ENCODE measurements at regions not wholly inside any gene's neighbourhood (a gene's known extent, or its start where the extent isn't known, plus 50 kb on each side); places are given as distances from the start of the nearest gene placed in this dataset.

GRCh38 chr11:112589155-112589554, 328.5 kb upstream of the PLET1 start:
- WGBS (ENCODE audit: extremely low coverage, insufficient coverage, low lambda C conversion rate) = no CpG with 5 or more reads among the region's 3 CpGs

GRCh38 chr11:112590764-112591163, 330.1 kb upstream of the PLET1 start:
- Histone ChIP-seq H3K56ac (ENCODE audit: low read length) (no peak overlapping the region), H3K23ac (ENCODE audit: low read length) (no peak overlapping the region), H3K4me1 (ENCODE audit: control insufficient read depth, low read depth, low read length) (no peaks in the 10 kb centered on the region), H2AK5ac (ENCODE audit: low read length) (no peak overlapping the region), H3K27ac (ENCODE audit: low read depth, low read length) (no peak overlapping the region), H2BK120ac (ENCODE audit: low read depth, low read length) (no peak overlapping the region), H3K4me2 (ENCODE audit: low read length) (no peak overlapping the region), H4K8ac (ENCODE audit: low read depth, low read length) (no peak overlapping the region), H3K4ac (ENCODE audit: low read depth, low read length) (no peak overlapping the region), H3K27me3 (ENCODE audit: insufficient read depth, low read length, poor library complexity) (no peaks in the 10 kb centered on the region), H3K36me3 (ENCODE audit: control insufficient read depth, insufficient read depth, low read length) (no peaks in the 10 kb centered on the region), H3K79me1 (ENCODE audit: low read length) (no peaks in the 10 kb centered on the region), H3K4me3 (ENCODE audit: low read length) (no peak overlapping the region), H2BK15ac (replicated peaks; ENCODE audit: low read depth) (no peak overlapping the region), H2BK5ac (ENCODE audit: low read length) (no peak overlapping the region), H4K5ac (ENCODE audit: low read length) (no peak overlapping the region), H3K18ac (ENCODE audit: low read length) (no peak overlapping the region), H3K79me2 (ENCODE audit: control insufficient read depth, insufficient read depth, low read length) (no peaks in the 10 kb centered on the region), H3K9ac (ENCODE audit: low read length) (no peak overlapping the region)
- WGBS (ENCODE audit: extremely low coverage, insufficient coverage, low lambda C conversion rate) = no CpG with 5 or more reads among the region's 2 CpGs
- DNase-seq = no peak

More at GRCh38 chr11:112589155-112589554, 328.5 kb upstream of the PLET1 start:
- H3K79me1 ChIP-seq (ENCODE audit: low read length) = no peaks in the 10 kb centered on the region
- H3K27ac ChIP-seq (ENCODE audit: low read depth, low read length) = no peak overlapping the region
- H3K18ac ChIP-seq (ENCODE audit: low read length) = no peak overlapping the region
- no peak overlapping the region for H4K8ac ChIP-seq (ENCODE audit: low read depth, low read length)
- no peak for DNase-seq
- H4K5ac ChIP-seq (ENCODE audit: low read length) = no peak overlapping the region
- no peak overlapping the region for H2BK15ac ChIP-seq (replicated peaks; ENCODE audit: low read depth)
- no peak overlapping the region for H3K9ac ChIP-seq (ENCODE audit: low read length)
- H3K27me3 ChIP-seq (ENCODE audit: insufficient read depth, low read length, poor library complexity) = no peaks in the 10 kb centered on the region
- H2BK120ac ChIP-seq (ENCODE audit: low read depth, low read length) = no peak overlapping the region
- no peaks in the 10 kb centered on the region for H3K4me1 ChIP-seq (ENCODE audit: control insufficient read depth, low read depth, low read length)
- H3K4me3 ChIP-seq (ENCODE audit: low read length) = no peak overlapping the region
- no peak overlapping the region for H2BK5ac ChIP-seq (ENCODE audit: low read length)
- no peak overlapping the region for H2AK5ac ChIP-seq (ENCODE audit: low read length)
- no peak overlapping the region for H3K56ac ChIP-seq (ENCODE audit: low read length)
- no peak overlapping the region for H3K23ac ChIP-seq (ENCODE audit: low read length)
- H3K4ac ChIP-seq (ENCODE audit: low read depth, low read length) = no peak overlapping the region
- H3K36me3 ChIP-seq (ENCODE audit: control insufficient read depth, insufficient read depth, low read length) = no peaks in the 10 kb centered on the region
- no peaks in the 10 kb centered on the region for H3K79me2 ChIP-seq (ENCODE audit: control insufficient read depth, insufficient read depth, low read length)
- no peak overlapping the region for H3K4me2 ChIP-seq (ENCODE audit: low read length)

GRCh38 chr11:112593440-112593839, 332.8 kb upstream of the PLET1 start:
- WGBS (ENCODE audit: extremely low coverage, insufficient coverage, low lambda C conversion rate) = no CpG with 5 or more reads among the region's 2 CpGs
- no peaks in the 10 kb centered on the region for H3K79me2 ChIP-seq (ENCODE audit: control insufficient read depth, insufficient read depth, low read length)

GRCh38 chr11:112596324-112596723, 335.7 kb upstream of the PLET1 start:
- H3K18ac ChIP-seq (ENCODE audit: low read length) = no peak overlapping the region
- H3K4ac ChIP-seq (ENCODE audit: low read depth, low read length) = no peak overlapping the region
- no peak overlapping the region for H2AK5ac ChIP-seq (ENCODE audit: low read length)
- H3K79me1 ChIP-seq (ENCODE audit: low read length) = no peaks in the 10 kb centered on the region
- no peaks in the 10 kb centered on the region for H3K4me1 ChIP-seq (ENCODE audit: control insufficient read depth, low read depth, low read length)
- H4K5ac ChIP-seq (ENCODE audit: low read length) = no peak overlapping the region
- no peak overlapping the region for H3K4me3 ChIP-seq (ENCODE audit: low read length)
- H3K79me2 ChIP-seq (ENCODE audit: control insufficient read depth, insufficient read depth, low read length) = no peaks in the 10 kb centered on the region
- no peak overlapping the region for H3K56ac ChIP-seq (ENCODE audit: low read length)
- H3K9ac ChIP-seq (ENCODE audit: low read length) = no peak overlapping the region
- no peaks in the 10 kb centered on the region for H3K27me3 ChIP-seq (ENCODE audit: insufficient read depth, low read length, poor library complexity)
- no peak overlapping the region for H2BK5ac ChIP-seq (ENCODE audit: low read length)
- H3K36me3 ChIP-seq (ENCODE audit: control insufficient read depth, insufficient read depth, low read length) = no peaks in the 10 kb centered on the region
- H3K27ac ChIP-seq (ENCODE audit: low read depth, low read length) = no peak overlapping the region
- no peak overlapping the region for H4K8ac ChIP-seq (ENCODE audit: low read depth, low read length)
- DNase-seq = no peak
- no peak overlapping the region for H2BK120ac ChIP-seq (ENCODE audit: low read depth, low read length)
- H3K23ac ChIP-seq (ENCODE audit: low read length) = no peak overlapping the region
- no peak overlapping the region for H2BK15ac ChIP-seq (replicated peaks; ENCODE audit: low read depth)
- no peak overlapping the region for H3K4me2 ChIP-seq (ENCODE audit: low read length)

More at GRCh38 chr11:112593440-112593839, 332.8 kb upstream of the PLET1 start:
- Histone ChIP-seq H2BK15ac (replicated peaks; ENCODE audit: low read depth) (no peak overlapping the region), H4K8ac (ENCODE audit: low read depth, low read length) (no peak overlapping the region), H4K5ac (ENCODE audit: low read length) (no peak overlapping the region), H2BK5ac (ENCODE audit: low read length) (no peak overlapping the region), H3K4ac (ENCODE audit: low read depth, low read length) (no peak overlapping the region), H3K27ac (ENCODE audit: low read depth, low read length) (no peak overlapping the region), H2AK5ac (ENCODE audit: low read length) (no peak overlapping the region), H3K56ac (ENCODE audit: low read length) (no peak overlapping the region), H3K23ac (ENCODE audit: low read length) (no peak overlapping the region), H3K4me3 (ENCODE audit: low read length) (no peak overlapping the region), H2BK120ac (ENCODE audit: low read depth, low read length) (no peak overlapping the region), H3K4me2 (ENCODE audit: low read length) (no peak overlapping the region), H3K79me1 (ENCODE audit: low read length) (no peaks in the 10 kb centered on the region), H3K27me3 (ENCODE audit: insufficient read depth, low read length, poor library complexity) (no peaks in the 10 kb centered on the region), H3K36me3 (ENCODE audit: control insufficient read depth, insufficient read depth, low read length) (no peaks in the 10 kb centered on the region), H3K18ac (ENCODE audit: low read length) (no peak overlapping the region), H3K9ac (ENCODE audit: low read length) (no peak overlapping the region), H3K4me1 (ENCODE audit: control insufficient read depth, low read depth, low read length) (no peaks in the 10 kb centered on the region)
- no peak for DNase-seq

GRCh38 chr11:112597286-112597790, 336.7 kb upstream of the PLET1 start:
- Histone ChIP-seq H3K4me1 (ENCODE audit: control insufficient read depth, low read depth, low read length) (no peaks in the 10 kb centered on the region), H2AK5ac (ENCODE audit: low read length) (no peak overlapping the region), H4K5ac (ENCODE audit: low read length) (no peak overlapping the region), H3K4me3 (ENCODE audit: low read length) (no peak overlapping the region), H3K27ac (ENCODE audit: low read depth, low read length) (no peak overlapping the region), H4K8ac (ENCODE audit: low read depth, low read length) (no peak overlapping the region), H2BK5ac (ENCODE audit: low read length) (no peak overlapping the region), H3K79me1 (ENCODE audit: low read length) (no peaks in the 10 kb centered on the region), H2BK120ac (ENCODE audit: low read depth, low read length) (no peak overlapping the region), H3K23ac (ENCODE audit: low read length) (no peak overlapping the region), H3K27me3 (ENCODE audit: insufficient read depth, low read length, poor library complexity) (no peaks in the 10 kb centered on the region), H3K36me3 (ENCODE audit: control insufficient read depth, insufficient read depth, low read length) (no peaks in the 10 kb centered on the region), H3K4ac (ENCODE audit: low read depth, low read length) (no peak overlapping the region), H2BK15ac (replicated peaks; ENCODE audit: low read depth) (no peak overlapping the region), H3K18ac (ENCODE audit: low read length) (no peak overlapping the region), H3K79me2 (ENCODE audit: control insufficient read depth, insufficient read depth, low read length) (no peaks in the 10 kb centered on the region), H3K4me2 (ENCODE audit: low read length) (no peak overlapping the region), H3K9ac (ENCODE audit: low read length) (no peak overlapping the region), H3K56ac (ENCODE audit: low read length) (no peak overlapping the region)
- no CpG with 5 or more reads among the region's 2 CpGs for WGBS (ENCODE audit: extremely low coverage, insufficient coverage, low lambda C conversion rate)
- DNase-seq = no peak

GRCh38 chr11:112599265-112599664, 338.6 kb upstream of the PLET1 start:
- Histone ChIP-seq H3K18ac (ENCODE audit: low read length) (no peak overlapping the region), H3K4me3 (ENCODE audit: low read length) (no peak overlapping the region), H3K27me3 (ENCODE audit: insufficient read depth, low read length, poor library complexity) (no peaks in the 10 kb centered on the region), H4K8ac (ENCODE audit: low read depth, low read length) (no peak overlapping the region), H3K9ac (ENCODE audit: low read length) (no peak overlapping the region), H3K4ac (ENCODE audit: low read depth, low read length) (no peak overlapping the region), H3K23ac (ENCODE audit: low read length) (no peak overlapping the region), H3K56ac (ENCODE audit: low read length) (no peak overlapping the region), H3K4me2 (ENCODE audit: low read length) (no peak overlapping the region), H2BK15ac (replicated peaks; ENCODE audit: low read depth) (no peak overlapping the region), H3K79me2 (ENCODE audit: control insufficient read depth, insufficient read depth, low read length) (no peaks in the 10 kb centered on the region), H3K36me3 (ENCODE audit: control insufficient read depth, insufficient read depth, low read length) (no peaks in the 10 kb centered on the region), H3K27ac (ENCODE audit: low read depth, low read length) (no peak overlapping the region), H2BK5ac (ENCODE audit: low read length) (no peak overlapping the region), H2BK120ac (ENCODE audit: low read depth, low read length) (no peak overlapping the region), H3K79me1 (ENCODE audit: low read length) (no peaks in the 10 kb centered on the region), H2AK5ac (ENCODE audit: low read length) (no peak overlapping the region), H3K4me1 (ENCODE audit: control insufficient read depth, low read depth, low read length) (no peaks in the 10 kb centered on the region), H4K5ac (ENCODE audit: low read length) (no peak overlapping the region)
- DNase-seq = no peak

Data from mesendoderm (in vitro differentiated cells).